ENCODE measurements at regions not wholly inside any gene's neighbourhood (a gene's known extent, or its start where the extent isn't known, plus 50 kb on each side); places are given as distances from the start of the nearest gene placed in this dataset.

DNA sequence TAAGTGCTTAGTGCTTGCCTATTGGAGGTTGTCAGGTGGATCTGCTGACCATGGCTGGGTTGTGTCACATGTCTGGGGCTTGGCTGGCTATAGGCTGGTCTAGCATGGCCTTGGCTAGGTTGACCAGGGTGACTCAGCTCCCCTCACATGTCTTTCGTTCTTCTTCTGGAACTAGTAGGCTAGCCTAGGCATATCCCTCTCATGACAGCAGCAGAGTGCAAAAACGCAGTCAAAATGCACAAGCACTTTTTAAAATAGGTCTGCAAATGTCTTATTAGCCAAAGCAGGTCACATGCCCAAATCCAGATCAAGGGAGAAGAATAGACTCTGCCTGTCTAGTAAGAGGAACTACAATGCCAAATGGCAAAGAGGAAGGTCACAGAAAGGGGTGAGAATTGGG is 179.7 kb upstream of the ACVR2A start:
- TF ChIP-seq, protein P1, sequence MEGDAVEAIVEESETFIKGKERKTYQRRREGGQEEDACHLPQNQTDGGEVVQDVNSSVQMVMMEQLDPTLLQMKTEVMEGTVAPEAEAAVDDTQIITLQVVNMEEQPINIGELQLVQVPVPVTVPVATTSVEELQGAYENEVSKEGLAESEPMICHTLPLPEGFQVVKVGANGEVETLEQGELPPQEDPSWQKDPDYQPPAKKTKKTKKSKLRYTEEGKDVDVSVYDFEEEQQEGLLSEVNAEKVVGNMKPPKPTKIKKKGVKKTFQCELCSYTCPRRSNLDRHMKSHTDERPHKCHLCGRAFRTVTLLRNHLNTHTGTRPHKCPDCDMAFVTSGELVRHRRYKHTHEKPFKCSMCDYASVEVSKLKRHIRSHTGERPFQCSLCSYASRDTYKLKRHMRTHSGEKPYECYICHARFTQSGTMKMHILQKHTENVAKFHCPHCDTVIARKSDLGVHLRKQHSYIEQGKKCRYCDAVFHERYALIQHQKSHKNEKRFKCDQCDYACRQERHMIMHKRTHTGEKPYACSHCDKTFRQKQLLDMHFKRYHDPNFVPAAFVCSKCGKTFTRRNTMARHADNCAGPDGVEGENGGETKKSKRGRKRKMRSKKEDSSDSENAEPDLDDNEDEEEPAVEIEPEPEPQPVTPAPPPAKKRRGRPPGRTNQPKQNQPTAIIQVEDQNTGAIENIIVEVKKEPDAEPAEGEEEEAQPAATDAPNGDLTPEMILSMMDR (IDR thresholded peaks at IDR 0.05), result no peak
- TF ChIP-seq POLR2AphosphoS5 (IDR thresholded peaks at IDR 0.05), result no peak

Measured in suprapubic skin (tissue), 3 donors.